ENCODE measurements at regions not wholly inside any gene's neighbourhood (a gene's known extent, or its start where the extent isn't known, plus 50 kb on each side); places are given as distances from the start of the nearest gene placed in this dataset.

- intact Hi-C loops (cut with micrococcal nuclease) = no loop called here
Measured at GRCh38 chr13:104833221-104833620, 1702.2 kb downstream of the EFNB2 start.

- intact Hi-C loops (cut with micrococcal nuclease) = no loop called here
Measured at GRCh38 chr13:104832231-104832630, 1703.2 kb downstream of the EFNB2 start.

- intact Hi-C loops (cut with micrococcal nuclease) = no loop called here
Measured at GRCh38 chr13:104831831-104832230, 1703.6 kb downstream of the EFNB2 start.

GRCh38 chr13:104823709-104824108 is 1711.8 kb downstream of the EFNB2 start:
- intact Hi-C loops (cut with micrococcal nuclease) = no loop called here

- intact Hi-C loops (cut with micrococcal nuclease) = no loop called here
Measured at GRCh38 chr13:104823071-104823470, 1712.4 kb downstream of the EFNB2 start.

GRCh38 chr13:104817271-104817670 is 1718.2 kb downstream of the EFNB2 start:
- intact Hi-C loops (cut with micrococcal nuclease) = no loop called here

GRCh38 chr13:104816726-104817125 is 1718.7 kb downstream of the EFNB2 start:
- intact Hi-C loops (cut with micrococcal nuclease) = no loop called here

- intact Hi-C loops (cut with micrococcal nuclease) = no loop called here
Measured at GRCh38 chr13:104810242-104810641, 1725.2 kb downstream of the EFNB2 start.

- intact Hi-C loops (cut with micrococcal nuclease) = no loop called here
Measured at GRCh38 chr13:104809483-104809882, 1726.0 kb downstream of the EFNB2 start.

GRCh38 chr13:104805346-104805745 is 1730.1 kb downstream of the EFNB2 start:
- intact Hi-C loops (cut with micrococcal nuclease) = no loop called here

- intact Hi-C loops (cut with micrococcal nuclease) = no loop called here
Measured at GRCh38 chr13:104799152-104799551, 1732.9 kb upstream of the SLC10A2 start.

GRCh38 chr13:104798486-104798885 is 1732.3 kb upstream of the SLC10A2 start:
- intact Hi-C loops (cut with micrococcal nuclease) = no loop called here

GRCh38 chr13:104796581-104796980 is 1730.4 kb upstream of the SLC10A2 start:
- intact Hi-C loops (cut with micrococcal nuclease) = no loop called here

GRCh38 chr13:104785952-104786351 is 1719.7 kb upstream of the SLC10A2 start:
- intact Hi-C loops (cut with micrococcal nuclease) = no loop called here

- intact Hi-C loops (cut with micrococcal nuclease) = no loop called here
Measured at GRCh38 chr13:104784891-104785290, 1718.7 kb upstream of the SLC10A2 start.

GRCh38 chr13:104782741-104783140 is 1716.5 kb upstream of the SLC10A2 start:
- intact Hi-C loops (cut with micrococcal nuclease) = no loop called here

GRCh38 chr13:104779311-104779993 is 1713.2 kb upstream of the SLC10A2 start:
- intact Hi-C loops (cut with micrococcal nuclease) = no loop called here

- intact Hi-C loops (cut with micrococcal nuclease) = loop anchor here (1.0 kb wide), 1 partner anchor 1763 kb away; no protein-coding TSS in a partner anchor
Measured at GRCh38 chr13:104773775-104774174, 1707.6 kb upstream of the SLC10A2 start.

GRCh38 chr13:104769545-104769944 is 1703.3 kb upstream of the SLC10A2 start:
- intact Hi-C loops (cut with micrococcal nuclease) = no loop called here

GRCh38 chr13:104766319-104766718 is 1700.1 kb upstream of the SLC10A2 start:
- intact Hi-C loops (cut with micrococcal nuclease) = no loop called here

- intact Hi-C loops (cut with micrococcal nuclease) = no loop called here
Measured at GRCh38 chr13:104764600-104764999, 1698.4 kb upstream of the SLC10A2 start.

GRCh38 chr13:104759069-104759468 is 1692.9 kb upstream of the SLC10A2 start:
- intact Hi-C loops (cut with micrococcal nuclease) = no loop called here

GRCh38 chr13:104757712-104758111 is 1691.5 kb upstream of the SLC10A2 start:
- intact Hi-C loops (cut with micrococcal nuclease) = no loop called here

GRCh38 chr13:104750377-104750776 is 1684.2 kb upstream of the SLC10A2 start:
- intact Hi-C loops (cut with micrococcal nuclease) = no loop called here

All from T-helper 1 cell treated with Interleukin-12 subunit alpha and Interleukin-12 subunit beta and Interleukin-4 antibody, amounts not matched to agents 30 ng/mL and 1 ng/mL, for 36 hours (primary cell).